ENCODE measurements at regions not wholly inside any gene's neighbourhood (a gene's known extent, or its start where the extent isn't known, plus 50 kb on each side); places are given as distances from the start of the nearest gene placed in this dataset.

DNA sequence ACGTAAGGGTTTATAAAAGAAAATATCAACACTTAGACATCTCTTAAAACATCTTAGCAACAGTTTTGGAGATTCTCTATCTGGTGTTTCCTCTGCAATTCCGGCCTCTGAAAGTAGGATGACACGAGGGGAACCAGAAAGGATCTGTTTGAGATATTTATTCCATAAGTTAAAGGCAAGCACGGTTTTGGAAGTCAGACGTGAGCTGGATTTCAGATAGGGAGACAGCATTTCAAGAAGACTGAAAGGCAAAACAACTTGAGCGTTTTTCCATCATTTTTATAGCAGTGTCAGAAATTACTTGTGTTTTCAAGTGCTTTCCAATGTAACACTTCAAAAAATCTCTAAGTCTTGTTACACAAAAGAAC is 52.9 kb upstream of the BTN3A2 start:
- Histone ChIP-seq H3K27ac (ENCODE audit: low read depth in 2 of 2, low read length in 1 of 2) (peak overlapping the region; percentile 65 to 72), H3K9me3 (ENCODE audit: control insufficient read depth in 2 of 2, insufficient read depth in 1 of 2, low read depth in 1 of 2, low read length in 1 of 2) (no peaks in the 10 kb centered on the region), H3K4me1 (ENCODE audit: control insufficient read depth in 2 of 2, insufficient read depth in 2 of 2, low read length in 1 of 2) (no peaks in the 10 kb centered on the region), H3K36me3 (ENCODE audit: control insufficient read depth in 2 of 2, insufficient read depth in 2 of 2, low read length in 1 of 2) (no peaks in the 10 kb centered on the region), H3K4me3 (ENCODE audit: low read depth in 1 of 2, low read length in 2 of 2) (peak overlapping the region; percentile 10 to 49), H3K27me3 (ENCODE audit: control insufficient read depth in 1 of 2, insufficient read depth in 2 of 2, low read length in 2 of 2) (no peaks in the 10 kb centered on the region)
- WGBS, 2 donors, result 4% methylated on average over 6 of the region's 6 CpGs

DNA sequence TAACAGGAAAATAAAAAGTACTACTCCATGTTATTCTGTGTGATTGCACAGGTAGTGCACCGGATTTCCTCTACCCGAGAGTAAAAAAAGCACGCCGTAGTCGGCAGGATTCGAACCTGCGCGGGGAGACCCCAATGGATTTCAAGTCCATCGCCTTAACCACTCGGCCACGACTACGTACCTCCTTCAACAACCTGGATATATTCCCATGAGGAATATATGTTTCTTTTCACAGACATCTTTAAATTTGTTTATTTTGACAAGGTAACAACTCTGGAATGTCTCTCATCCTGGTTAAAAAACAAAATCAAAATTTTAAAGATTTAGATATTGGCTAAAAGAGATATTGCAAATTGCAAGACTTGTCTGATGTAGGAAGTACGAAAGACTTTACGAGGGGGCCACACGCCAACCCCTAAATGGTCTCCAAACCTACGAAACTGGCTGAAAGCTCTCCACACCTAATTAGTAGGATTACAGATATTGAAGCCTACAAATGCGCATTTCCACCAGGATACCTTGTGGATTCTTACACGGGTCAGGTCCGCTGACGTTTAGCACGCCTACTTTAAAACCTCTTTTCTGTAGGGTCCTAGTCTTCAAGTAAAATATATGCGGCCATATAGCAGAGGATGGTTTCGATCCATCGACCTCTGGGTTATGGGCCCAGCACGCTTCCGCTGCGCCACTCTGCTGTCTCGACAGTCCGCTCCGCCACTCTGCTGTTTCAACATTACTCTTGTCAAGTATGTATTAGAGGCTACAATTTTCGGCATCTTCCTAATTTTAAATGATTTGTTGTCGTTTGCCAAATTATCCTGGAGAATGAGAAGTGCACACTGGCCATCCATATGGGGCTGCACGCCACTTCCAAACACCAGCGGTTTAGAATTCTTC is 52.2 kb upstream of the BTN3A2 start:
- Histone ChIP-seq H3K9me3 (ENCODE audit: control insufficient read depth in 2 of 2, insufficient read depth in 1 of 2, low read depth in 1 of 2, low read length in 1 of 2) (no peaks in the 10 kb centered on the region), H3K4me3 (ENCODE audit: low read depth in 1 of 2, low read length in 2 of 2) (peak overlapping the region; percentile 46 to 67), H3K27ac (ENCODE audit: low read depth in 2 of 2, low read length in 1 of 2) (peak overlapping the region; percentile 73 to 77), H3K4me1 (ENCODE audit: control insufficient read depth in 2 of 2, insufficient read depth in 2 of 2, low read length in 1 of 2) (no peaks in the 10 kb centered on the region), H3K27me3 (ENCODE audit: control insufficient read depth in 1 of 2, insufficient read depth in 2 of 2, low read length in 2 of 2) (no peaks in the 10 kb centered on the region), H3K36me3 (ENCODE audit: control insufficient read depth in 2 of 2, insufficient read depth in 2 of 2, low read length in 1 of 2) (no peaks in the 10 kb centered on the region)
- 1% methylated on average over 34 of the region's 34 CpGs for WGBS, 2 donors
